ENCODE measurements at regions not wholly inside any gene's neighbourhood (a gene's known extent, or its start where the extent isn't known, plus 50 kb on each side); places are given as distances from the start of the nearest gene placed in this dataset.
"Not testable (repeated sequence)": the region's sequence is repeated elsewhere in the genome, so short reads cannot be mapped to it uniquely, and the experiment has no call there.

- DNase-seq (ENCODE audit: low read depth in 2 of 2): not testable (repeated sequence)
Observed at GRCh38 chr7:136419740-136420139, 442.6 kb upstream of the MTPN start.

DNA sequence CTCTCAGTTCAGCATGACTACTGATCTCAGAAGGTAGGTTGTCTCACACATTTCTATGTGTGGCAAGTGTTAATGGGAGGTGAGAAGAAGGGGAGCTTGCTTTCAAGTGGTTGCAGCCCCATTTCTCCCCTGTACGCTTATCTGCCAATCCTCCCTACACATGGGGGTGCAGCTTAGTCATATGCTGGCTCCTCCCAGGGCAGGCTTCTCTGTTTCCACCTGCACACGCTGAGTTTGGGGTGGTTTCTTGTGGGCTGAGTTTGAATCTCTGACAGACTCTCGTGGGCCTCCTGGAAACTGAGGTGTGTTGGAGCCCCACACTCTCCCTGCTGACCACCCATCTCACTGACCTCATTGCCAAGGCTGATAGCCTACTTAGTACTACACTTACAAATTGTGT is 435.8 kb upstream of the MTPN start:
- no peak for DNase-seq (ENCODE audit: low read depth in 2 of 2)

GRCh38 chr7:136405931-136406777 is 429.0 kb upstream of the MTPN start:
- peak in 1 of 2 donors; percentile 3 for DNase-seq (ENCODE audit: low read depth in 2 of 2)

DNA sequence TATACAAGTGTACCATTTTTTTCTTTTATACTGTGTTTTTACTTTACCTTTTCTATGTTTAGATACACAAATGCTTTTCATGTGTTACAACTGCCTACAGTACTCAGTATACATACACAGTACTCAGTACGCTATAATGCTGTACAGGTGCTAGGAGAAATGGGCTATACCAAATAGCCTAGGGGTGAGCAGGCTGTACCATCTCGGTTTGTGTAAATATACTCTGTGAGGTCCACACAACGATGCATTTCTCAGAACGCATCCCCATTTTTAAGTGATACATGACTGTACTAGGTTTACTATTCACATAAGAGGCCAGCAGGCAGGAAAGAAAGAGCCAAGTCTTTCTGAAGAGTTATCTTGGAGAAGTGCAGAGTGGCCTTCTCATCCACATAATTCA is 426.4 kb upstream of the MTPN start:
- DNase-seq (ENCODE audit: low read depth in 2 of 2): no peak

GRCh38 chr7:136400877-136401276 is 423.7 kb upstream of the MTPN start:
- no peak for DNase-seq (ENCODE audit: low read depth in 2 of 2)

- DNase-seq (ENCODE audit: low read depth in 2 of 2): no peak
Observed at GRCh38 chr7:136399385-136399784, 422.2 kb upstream of the MTPN start.

GRCh38 chr7:136392856-136393255 is 415.7 kb upstream of the MTPN start:
- no peak for DNase-seq (ENCODE audit: low read depth in 2 of 2)

DNA sequence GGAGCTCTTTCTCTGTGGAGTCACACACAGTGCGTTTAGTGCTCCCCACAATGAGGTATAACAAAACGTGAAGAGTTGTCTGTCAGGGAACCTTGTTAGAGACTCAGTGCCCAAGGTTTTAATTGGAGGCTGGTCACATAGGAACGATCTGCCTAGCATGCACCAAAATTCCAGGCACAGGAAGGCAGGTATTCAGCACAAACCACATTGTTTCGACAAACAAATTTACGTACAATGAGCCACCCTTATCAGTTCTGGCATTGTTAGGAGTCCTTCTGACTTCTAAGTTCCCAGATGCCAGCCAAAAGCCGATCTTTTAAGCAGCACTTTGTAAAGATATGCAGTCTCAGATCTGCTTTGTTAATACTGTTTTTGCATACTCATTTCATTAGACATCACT is 414.2 kb upstream of the MTPN start:
- DNase-seq (ENCODE audit: low read depth in 2 of 2): no peak

DNA sequence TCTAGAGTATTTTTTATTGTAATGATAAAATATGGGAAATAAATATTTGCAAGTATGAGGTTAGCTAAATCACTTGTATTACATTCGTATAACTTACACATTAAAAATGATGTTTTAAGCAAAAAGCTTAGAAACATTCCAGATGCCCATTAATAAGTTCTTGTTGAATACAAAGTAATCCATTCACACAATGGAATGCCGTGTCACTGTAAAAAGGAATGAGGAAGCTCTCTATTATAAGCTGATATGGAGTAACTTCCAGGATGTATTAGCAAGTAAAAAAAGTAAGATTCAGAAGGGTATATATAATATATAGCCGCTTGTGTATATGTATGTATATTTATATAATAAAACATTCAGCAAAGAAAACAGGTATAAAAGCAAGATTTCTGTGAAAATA is 412.8 kb upstream of the MTPN start:
- no peak for DNase-seq (ENCODE audit: low read depth in 2 of 2)

GRCh38 chr7:136386876-136387275 is 409.7 kb upstream of the MTPN start:
- DNase-seq (ENCODE audit: low read depth in 2 of 2): no peak

GRCh38 chr7:136371409-136371808 is 394.2 kb upstream of the MTPN start:
- DNase-seq (ENCODE audit: low read depth in 2 of 2): not testable (repeated sequence)

- DNase-seq (ENCODE audit: low read depth in 2 of 2): no peak
Observed at GRCh38 chr7:136370137-136370536, 393.0 kb upstream of the MTPN start.

GRCh38 chr7:136369225-136369624 is 392.1 kb upstream of the MTPN start:
- no peak for DNase-seq (ENCODE audit: low read depth in 2 of 2)

DNA sequence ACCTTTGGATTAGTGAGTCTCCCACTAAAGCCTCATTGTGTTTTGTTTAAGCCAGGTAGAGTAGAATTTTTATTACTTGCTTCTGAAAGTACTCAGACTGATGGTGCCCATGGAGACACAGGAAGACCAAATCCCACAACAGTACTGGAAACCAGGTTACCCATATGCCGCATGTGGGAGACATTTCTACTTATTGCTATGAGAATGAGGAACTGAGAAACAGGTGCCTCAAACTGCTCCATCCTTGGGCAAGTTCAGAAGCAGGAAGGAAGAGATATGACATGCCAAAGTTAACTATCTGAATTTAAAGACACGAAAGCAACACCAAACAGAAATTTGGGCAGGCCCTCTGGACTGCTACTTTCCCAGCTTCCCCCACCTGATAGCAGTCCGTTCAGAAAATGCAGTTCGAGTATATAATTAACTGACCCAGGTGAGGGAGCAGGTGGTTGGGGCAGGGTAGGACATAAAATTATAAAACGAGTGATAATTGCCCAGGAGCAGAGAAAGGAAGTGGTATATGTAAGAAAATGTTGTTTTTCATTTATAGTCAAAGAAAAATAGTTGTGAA is 382.3 kb upstream of the MTPN start:
- no peak for DNase-seq (ENCODE audit: low read depth in 2 of 2)

DNA sequence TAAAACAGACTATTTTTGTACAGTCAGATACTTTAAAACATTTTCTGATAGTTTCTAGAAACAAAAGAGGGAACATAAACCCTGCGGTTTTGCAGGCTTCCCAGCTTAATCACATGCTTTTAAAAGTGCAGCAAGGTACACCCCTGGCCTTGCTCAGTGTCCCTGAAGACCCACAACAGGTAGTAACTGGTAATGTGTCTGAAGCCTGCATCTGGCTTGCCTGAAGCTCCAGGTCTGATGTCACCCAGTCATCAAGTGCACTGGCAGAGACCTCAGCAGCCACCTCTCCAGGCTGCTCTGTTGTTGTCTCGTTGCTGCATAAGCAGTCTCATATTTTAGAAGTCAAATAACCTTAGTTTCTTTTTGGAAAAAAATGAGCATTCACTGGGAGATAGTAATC is 376.1 kb upstream of the MTPN start:
- DNase-seq (ENCODE audit: low read depth in 2 of 2): no peak

- DNase-seq (ENCODE audit: low read depth in 2 of 2): no peak
Observed at GRCh38 chr7:136348542-136349192, 371.5 kb upstream of the MTPN start.

DNA sequence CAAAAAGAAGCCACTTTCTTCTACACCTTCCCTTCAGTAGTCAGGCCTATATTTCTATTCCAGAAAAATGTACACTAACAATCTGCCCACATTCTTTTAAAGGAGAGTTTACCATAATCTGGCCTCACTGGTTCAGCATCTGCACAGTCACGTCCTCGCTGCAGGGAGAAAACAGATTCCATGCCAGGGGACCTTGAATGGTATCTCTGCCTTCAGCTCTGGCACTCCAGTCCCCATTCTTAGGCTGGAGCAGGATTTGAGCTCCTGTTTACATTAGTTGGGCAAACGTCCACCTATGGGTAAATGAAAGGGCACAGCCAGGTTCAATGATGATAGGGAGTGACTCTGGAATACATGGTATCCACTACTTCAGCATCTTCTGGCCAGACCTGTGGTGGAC is 371.0 kb upstream of the MTPN start:
- DNase-seq (ENCODE audit: low read depth in 2 of 2): no peak

DNA sequence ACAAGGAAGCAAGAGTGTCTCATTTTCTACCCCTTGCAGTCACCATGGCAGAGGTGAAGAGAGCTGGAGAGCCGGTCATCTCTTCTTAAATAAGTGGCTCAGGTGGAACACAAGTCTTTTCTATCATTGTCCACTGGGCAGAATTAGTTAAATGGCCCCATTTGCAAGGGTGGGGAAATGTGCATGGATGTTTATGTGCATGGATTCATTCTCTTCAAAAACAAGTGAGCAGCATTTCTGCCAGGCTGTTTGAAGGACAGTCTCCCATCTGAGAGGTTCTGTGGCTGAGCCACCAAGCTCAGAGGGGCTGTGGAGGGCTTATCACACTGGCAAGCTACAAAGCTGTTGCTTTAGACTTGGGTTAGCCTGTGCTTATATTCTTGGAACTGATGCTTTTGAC is 370.3 kb upstream of the MTPN start:
- DNase-seq (ENCODE audit: low read depth in 2 of 2): no peak

GRCh38 chr7:136342251-136342650 is 365.1 kb upstream of the MTPN start:
- no peak for DNase-seq (ENCODE audit: low read depth in 2 of 2)

GRCh38 chr7:136339464-136339863 is 362.3 kb upstream of the MTPN start:
- no peak for DNase-seq (ENCODE audit: low read depth in 2 of 2)

DNA sequence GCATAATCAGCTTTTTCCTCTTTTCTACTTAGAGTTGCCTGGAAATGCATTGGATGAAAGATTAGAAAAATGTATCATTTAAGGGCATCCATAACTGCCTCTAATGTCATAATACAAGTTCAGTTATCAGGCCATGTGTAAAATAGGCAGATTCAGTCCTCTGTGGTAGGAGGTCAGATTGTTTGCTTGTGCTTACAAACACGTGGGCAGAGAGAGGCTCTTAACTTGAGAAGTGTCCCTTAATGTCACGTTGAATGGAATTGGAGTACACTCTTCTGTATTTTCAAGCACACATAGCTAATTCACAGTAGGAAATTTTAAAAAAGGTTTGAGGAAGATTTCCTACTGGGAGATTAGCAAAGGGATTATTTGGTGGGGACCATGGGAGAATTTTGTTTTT is 359.8 kb upstream of the MTPN start:
- no peak for DNase-seq (ENCODE audit: low read depth in 2 of 2)

DNA sequence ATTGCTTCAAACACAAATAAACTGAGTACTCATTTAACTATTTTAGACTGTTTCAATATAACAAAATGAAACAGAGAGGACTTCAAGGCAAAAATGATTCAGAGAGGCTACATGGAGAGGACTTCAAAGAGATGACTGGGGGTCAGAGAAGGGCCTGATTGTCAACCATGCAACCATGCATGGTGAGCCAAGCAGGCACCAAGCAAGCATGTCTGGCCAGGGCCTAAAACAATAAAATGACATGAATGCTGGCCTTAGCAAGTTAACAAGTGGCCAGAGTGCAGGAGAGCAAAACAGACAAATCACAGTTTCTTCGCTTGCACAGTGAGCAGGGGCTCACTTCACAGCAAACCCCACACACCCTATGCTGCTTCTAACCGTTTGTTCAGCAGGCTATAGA is 356.5 kb upstream of the MTPN start:
- no peak for DNase-seq (ENCODE audit: low read depth in 2 of 2)

- DNase-seq (ENCODE audit: low read depth in 2 of 2): no peak
Observed at GRCh38 chr7:136326045-136326609, 349.0 kb upstream of the MTPN start.
